GM06990 (cell line): ENCODE measurements at regions not wholly inside any gene's neighbourhood (a gene's known extent, or its start where the extent isn't known, plus 50 kb on each side); places are given as distances from the start of the nearest gene placed in this dataset.

Source experiments
- DNase-seq: peaks from one replicate; pipeline ENCODE4 v3.0.0-alpha.2; 2011; ENCODE audit not compliant: insufficient read length; ENCODE audit errors: extremely low read depth
- H3K27me3 ChIP-seq: replicated peaks from 2 replicates; pipeline ENCODE4 v1.6.0; 2011; ENCODE audit warnings: low read length; ENCODE audit not compliant: control insufficient read depth, insufficient read depth
- H3K36me3 ChIP-seq: 2 replicates; pipeline ENCODE4 v1.5.1; 2011; ENCODE audit warnings: low read length; ENCODE audit not compliant: control insufficient read depth, insufficient read depth
- H3K4me3 ChIP-seq: replicated peaks from 2 replicates; pipeline ENCODE4 v1.5.1; 2011; ENCODE audit warnings: low read depth, mild to moderate bottlenecking, control low read depth, low read length
- TF ChIP-seq, protein P1 (sequence below): IDR thresholded peaks from 2 replicates; pipeline ENCODE4 v1.5.1; 2011; ENCODE audit warnings: low read length, control low read depth, mild to moderate bottlenecking, inconsistent platforms; ENCODE audit not compliant: insufficient read depth, poor library complexity, severe bottlenecking

GRCh38 chr1:22231068-22231593, 88.2 kb upstream of the WNT4 start:
- DNase-seq = no peak
- Histone ChIP-seq H3K36me3 (no peaks in the 10 kb centered on the region), H3K4me3 (no peak overlapping the region), H3K27me3 (peaks cover 2% of the 10 kb centered on the region)
- TF ChIP-seq, protein P1, sequence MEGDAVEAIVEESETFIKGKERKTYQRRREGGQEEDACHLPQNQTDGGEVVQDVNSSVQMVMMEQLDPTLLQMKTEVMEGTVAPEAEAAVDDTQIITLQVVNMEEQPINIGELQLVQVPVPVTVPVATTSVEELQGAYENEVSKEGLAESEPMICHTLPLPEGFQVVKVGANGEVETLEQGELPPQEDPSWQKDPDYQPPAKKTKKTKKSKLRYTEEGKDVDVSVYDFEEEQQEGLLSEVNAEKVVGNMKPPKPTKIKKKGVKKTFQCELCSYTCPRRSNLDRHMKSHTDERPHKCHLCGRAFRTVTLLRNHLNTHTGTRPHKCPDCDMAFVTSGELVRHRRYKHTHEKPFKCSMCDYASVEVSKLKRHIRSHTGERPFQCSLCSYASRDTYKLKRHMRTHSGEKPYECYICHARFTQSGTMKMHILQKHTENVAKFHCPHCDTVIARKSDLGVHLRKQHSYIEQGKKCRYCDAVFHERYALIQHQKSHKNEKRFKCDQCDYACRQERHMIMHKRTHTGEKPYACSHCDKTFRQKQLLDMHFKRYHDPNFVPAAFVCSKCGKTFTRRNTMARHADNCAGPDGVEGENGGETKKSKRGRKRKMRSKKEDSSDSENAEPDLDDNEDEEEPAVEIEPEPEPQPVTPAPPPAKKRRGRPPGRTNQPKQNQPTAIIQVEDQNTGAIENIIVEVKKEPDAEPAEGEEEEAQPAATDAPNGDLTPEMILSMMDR = no peak

DNA sequence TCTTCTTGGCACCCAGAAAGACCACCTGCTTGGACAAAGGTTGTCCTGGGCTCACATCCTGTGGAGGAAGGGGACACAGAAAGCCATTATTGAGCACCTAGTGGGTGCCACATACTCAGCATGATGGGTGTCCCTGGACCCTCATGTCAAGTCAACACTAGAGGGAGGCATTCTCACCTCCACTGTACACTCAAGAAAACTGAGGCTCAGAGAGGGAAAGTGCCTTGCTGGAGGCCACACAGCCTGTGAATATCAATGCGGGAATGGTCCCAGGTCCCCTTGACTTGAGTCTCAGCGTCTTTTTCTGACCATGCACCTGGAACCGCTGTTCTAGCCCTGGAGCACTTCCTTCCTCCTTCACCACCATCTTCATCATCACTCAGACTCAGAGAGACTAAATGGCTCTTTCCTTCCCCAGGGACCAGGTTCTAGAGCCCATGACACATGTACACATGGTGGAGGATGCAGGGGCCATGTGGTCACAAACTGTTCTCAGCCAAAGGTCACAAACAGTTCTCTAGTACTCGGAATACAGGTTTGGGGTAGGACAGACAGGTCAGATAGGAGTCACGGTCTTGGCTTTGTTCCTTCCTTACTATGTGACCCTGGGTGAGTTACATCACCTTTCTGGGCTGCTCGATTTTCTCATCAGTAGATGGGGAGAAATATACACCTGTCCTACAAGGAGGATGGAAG, 89.2 kb upstream of the WNT4 start:
- peaks cover 2% of the 10 kb centered on the region for H3K27me3 ChIP-seq
- DNase-seq = no peak
- TF ChIP-seq, protein P1 = no peak
- no peak overlapping the region for H3K4me3 ChIP-seq
- H3K36me3 ChIP-seq = no peaks in the 10 kb centered on the region

DNA sequence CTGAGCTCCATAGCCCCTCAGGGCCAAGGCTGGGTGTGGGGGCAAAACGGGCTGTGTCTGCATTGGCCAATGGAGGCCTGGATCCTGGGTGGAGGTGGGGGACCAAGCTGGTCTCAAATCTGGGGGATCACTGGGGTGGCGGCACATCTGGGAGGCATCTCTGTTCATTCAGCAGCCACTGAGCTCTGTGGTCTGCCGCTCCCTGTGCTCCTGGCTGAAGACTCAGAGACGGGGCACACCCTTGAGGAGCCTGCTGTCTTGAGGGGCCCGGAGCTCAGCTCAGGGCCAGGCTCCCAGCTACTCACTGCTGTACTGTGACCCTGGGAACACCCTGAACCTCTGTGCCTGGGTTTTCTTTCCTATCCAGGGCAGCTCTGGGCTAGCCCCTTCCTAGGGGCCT, 90.3 kb upstream of the WNT4 start:
- TF ChIP-seq, protein P1 = no peak
- H3K27me3 ChIP-seq = peaks cover 2% of the 10 kb centered on the region
- DNase-seq = no peak
- no peak overlapping the region for H3K4me3 ChIP-seq
- H3K36me3 ChIP-seq = no peaks in the 10 kb centered on the region

GRCh38 chr1:22234476-22235030, 91.7 kb upstream of the WNT4 start:
- no peak for DNase-seq
- no peaks in the 10 kb centered on the region for H3K36me3 ChIP-seq
- H3K27me3 ChIP-seq = peaks cover 2% of the 10 kb centered on the region
- H3K4me3 ChIP-seq = no peak overlapping the region
- TF ChIP-seq, protein P1 = no peak

- TF ChIP-seq, protein P1 = no peak
- DNase-seq = no peak
- Histone ChIP-seq H3K27me3 (peaks cover 2% of the 10 kb centered on the region), H3K4me3 (no peak overlapping the region), H3K36me3 (no peaks in the 10 kb centered on the region)
Observed at GRCh38 chr1:22236166-22236565, 93.3 kb upstream of the WNT4 start.
